ENCODE measurements at regions not wholly inside any gene's neighbourhood (a gene's known extent, or its start where the extent isn't known, plus 50 kb on each side); places are given as distances from the start of the nearest gene placed in this dataset.

- no peak for TF ChIP-seq CTCF (conservative IDR thresholded peaks at IDR 0.05 in 1 of 2, IDR thresholded peaks at IDR 0.05 in 1 of 2; ENCODE audit: extremely low read depth in 1 of 2, insufficient read depth in 1 of 2, low read depth in 1 of 2, low read length in 2 of 2)
- TF ChIP-seq EZH2 (IDR thresholded peaks at IDR 0.05; ENCODE audit: borderline replicate concordance, low read length), result no peak
Observed at GRCh38 chr4:17260166-17260907, 251.6 kb downstream of the QDPR start.

Measured in mammary epithelial cell (primary cell).